NOMO-1 treated with DMSO at 0.1 percent for 48 hours (cell line): ENCODE measurements at regions not wholly inside any gene's neighbourhood (a gene's known extent, or its start where the extent isn't known, plus 50 kb on each side); places are given as distances from the start of the nearest gene placed in this dataset.
"Not testable (repeated sequence)": the region's sequence is repeated elsewhere in the genome, so short reads cannot be mapped to it uniquely, and the experiment has no call there.

Source experiments
- DNase-seq: peaks from one replicate; lab custom pipeline; 2025; ENCODE audit not compliant: unreplicated experiment; lab: John Stamatoyannopoulos, UW

DNA sequence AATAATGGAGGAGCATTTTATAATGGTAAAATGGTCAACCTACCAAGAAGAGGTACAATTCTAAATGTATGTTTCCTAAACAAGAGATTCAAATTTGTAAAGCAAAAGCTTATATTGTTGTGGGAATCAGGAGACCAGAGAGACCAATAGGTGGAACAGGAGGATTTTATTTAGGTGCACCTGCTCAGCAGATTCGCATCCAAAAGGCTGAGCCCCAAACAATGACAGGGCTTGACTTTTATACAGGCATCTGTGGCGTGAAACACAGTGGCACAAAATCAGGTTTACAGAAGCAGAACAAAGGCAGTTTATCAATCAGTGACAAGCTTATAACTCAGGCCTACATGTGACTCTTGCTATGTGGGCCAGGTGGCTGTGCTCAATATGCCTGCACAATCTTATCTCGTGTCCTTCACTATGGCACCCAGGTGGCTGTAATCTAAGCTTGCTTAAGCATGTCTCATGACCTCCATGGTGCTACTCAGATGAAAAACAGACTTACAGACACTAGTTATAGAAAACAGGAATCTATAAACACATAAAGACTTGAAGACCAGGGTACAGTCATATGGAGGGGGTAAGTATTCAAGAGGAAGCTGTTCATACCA lies 780.2 kb upstream of the CA10 start:
- DNase-seq = no peak

GRCh38 chr17:52930581-52930980 lies 772.1 kb upstream of the CA10 start:
- DNase-seq = no peak

GRCh38 chr17:52930145-52930544 lies 771.6 kb upstream of the CA10 start:
- DNase-seq = no peak

- no peak for DNase-seq
Measured at GRCh38 chr17:52923658-52924057, 765.1 kb upstream of the CA10 start.

DNA sequence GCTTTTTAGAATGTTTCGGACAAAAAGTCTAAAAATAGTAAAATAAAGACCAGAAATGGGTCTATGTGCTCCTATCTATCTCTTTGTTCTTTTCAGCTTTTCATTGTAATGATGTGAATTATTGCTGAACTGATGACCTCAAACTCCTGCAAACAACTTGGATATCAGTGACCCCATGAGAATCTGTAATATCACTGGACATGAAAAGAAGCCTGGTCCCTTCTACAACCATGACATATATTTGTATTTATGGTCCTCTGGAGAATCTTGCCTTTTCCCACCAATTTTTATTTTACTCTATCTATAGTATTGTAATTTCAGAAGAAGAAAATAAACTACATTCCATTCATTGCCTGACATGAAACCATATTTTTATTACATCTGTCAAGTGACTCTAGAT lies 740.7 kb upstream of the CA10 start:
- no peak for DNase-seq

- no peak for DNase-seq
Measured at GRCh38 chr17:52895272-52895671, 736.8 kb upstream of the CA10 start.

DNA sequence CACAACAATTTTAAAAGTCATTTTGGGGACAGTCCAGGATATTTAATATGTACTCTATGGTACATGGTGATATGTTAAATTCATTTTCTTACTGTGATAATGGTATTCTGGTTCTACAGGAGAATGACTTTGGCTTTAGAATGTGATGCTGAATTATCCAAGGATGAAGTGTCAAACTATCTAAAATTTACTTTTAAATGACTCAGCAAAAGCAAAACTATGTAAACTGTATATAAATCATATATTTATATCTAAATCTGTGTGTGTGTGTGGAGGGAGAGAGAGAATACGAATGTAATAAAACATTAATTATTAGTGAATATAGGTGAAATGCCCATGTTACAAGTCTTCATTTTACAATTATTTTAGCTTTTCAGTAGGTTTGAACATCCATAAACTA lies 733.8 kb upstream of the CA10 start:
- no peak for DNase-seq

DNA sequence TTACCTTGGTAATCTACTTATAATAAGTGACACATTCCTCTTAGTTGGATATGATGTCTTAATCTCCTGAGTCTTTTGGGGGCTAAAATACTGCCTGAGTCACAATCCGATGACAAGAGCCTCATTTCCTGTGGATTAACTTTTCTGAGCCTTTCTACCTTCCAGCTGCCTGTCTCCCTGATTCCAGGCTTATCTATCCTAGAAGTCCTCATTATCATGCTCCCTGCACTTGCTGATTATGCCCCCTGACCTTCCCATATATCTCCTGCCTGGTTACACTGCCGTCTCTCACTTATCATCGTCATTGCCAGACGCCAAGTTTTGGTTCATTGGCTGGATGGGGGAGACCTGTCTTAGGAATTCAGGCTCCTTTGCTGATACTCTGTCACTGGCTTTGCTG lies 727.4 kb upstream of the CA10 start:
- no peak for DNase-seq

GRCh38 chr17:52883907-52884491 lies 725.5 kb upstream of the CA10 start:
- not testable (repeated sequence) for DNase-seq

DNA sequence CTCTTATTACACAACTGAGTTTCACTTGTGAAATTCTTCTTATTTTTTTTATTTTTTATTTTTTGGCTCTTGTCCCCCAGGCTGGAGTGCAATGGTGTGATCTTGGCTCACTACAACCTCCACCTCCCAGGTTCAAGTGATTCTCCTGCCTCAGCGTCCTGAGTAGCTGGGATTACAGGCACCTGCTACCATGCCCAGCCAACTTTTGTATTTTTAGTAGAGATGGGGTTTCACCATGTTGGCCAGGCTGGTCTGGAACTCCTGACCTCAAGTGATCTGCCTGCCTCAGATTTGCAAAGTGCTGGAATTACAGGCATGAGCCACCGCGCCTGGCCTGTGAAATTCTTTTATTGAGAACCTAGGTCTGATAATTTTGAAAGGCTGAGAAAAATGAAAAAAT lies 688.3 kb upstream of the CA10 start:
- not testable (repeated sequence) for DNase-seq

DNA sequence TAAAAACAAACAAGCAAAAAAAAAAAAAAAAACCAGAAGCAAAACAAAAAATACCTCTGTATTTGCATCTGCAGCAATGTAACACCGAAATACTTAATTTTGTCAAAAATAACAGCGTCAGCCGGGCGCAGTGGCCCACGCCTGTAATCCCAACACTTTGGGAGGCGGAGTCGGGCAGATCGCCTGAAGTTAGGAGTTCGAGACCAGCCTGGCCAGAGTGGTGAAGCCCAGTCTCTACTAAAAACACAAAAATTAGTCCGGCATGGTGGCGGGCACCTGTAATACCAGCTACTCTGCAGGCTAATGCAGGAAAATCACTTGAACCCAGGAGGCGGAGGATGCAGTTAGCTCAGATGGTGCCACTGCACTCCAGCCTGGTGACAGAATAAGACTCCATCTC lies 683.5 kb upstream of the CA10 start:
- DNase-seq = no peak

GRCh38 chr17:52837492-52837891 lies 679.0 kb upstream of the CA10 start:
- no peak for DNase-seq

DNA sequence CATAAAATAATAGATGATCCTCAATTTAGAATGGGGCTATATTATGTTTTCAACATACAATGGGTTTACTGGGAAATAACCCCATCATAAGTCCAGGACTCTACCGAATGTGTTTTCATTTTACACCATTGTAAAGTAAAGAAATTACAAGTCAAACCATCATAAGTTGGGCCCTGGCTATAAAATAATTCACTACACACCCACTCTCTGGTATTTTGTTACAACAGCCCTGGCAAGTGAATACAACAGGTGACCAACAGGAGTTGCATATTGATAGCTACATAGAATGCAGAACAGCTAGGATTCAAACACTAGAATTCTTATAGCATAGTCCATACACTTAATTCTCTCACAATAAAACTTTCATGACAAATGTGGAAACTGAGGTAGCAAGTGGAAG lies 673.0 kb upstream of the CA10 start:
- DNase-seq = no peak

DNA sequence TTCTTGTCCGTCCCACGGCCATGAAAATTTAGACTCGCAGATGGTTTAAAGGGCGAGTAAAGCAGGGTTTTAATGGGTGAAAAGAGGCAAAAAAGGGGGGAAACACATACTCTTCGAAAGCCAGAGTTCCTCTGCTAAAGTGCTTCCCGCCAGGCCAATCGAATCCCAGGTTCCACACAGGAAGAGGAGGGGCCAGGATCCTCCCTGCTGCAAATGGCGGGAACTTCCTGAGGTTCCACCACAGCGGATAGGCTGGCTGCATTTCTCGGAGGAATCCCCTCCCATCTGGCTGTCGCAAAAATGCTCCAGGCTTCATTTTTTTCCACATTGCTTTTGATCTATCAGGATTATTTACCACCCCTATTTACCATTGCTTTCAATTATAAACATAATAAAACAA lies 670.1 kb upstream of the CA10 start:
- DNase-seq = no peak

- no peak for DNase-seq
Measured at GRCh38 chr17:52827526-52827925, 669.0 kb upstream of the CA10 start.

DNA sequence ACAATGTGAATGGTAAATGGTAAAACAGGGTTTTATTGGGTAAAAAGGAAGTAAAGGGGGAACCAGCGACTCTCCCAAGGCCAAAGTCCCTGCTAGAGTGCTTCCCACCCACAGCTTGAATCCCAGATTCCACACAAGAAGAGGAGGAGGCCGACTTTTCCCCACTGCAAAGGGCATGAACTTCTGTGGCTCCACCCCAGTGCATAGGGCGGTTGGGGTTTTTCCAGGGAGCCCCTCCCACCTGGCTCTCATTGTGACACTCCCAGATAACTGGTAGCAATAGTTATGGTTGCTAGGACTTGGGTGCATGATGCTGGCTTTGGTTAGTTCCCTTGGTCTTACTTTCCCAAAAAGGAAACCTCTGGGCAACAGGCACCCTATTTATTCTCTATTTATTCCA lies 666.0 kb upstream of the CA10 start:
- no peak for DNase-seq

DNA sequence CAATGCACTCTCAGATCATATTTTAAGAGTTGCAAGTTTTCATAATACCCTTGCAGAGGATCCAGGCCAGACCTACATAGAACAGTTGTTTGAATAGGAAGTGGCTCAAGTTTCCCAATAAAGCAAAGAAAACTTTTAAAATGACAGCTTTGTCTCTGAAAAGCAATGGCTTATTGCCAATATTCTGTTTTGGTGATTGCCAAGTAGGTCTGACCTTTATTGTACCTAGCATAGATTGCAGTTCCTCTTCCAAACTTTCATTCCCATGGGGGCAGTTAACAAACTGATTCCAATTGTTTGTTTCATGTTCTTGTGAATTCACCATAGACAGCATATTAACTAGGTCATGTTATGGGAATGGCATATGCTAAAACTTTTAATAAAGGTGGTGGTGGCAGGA lies 664.6 kb upstream of the CA10 start:
- DNase-seq = no peak

- no peak for DNase-seq
Measured at GRCh38 chr17:52790359-52790955, 631.9 kb upstream of the CA10 start.

- no peak for DNase-seq
Measured at GRCh38 chr17:52789829-52790228, 631.3 kb upstream of the CA10 start.

DNA sequence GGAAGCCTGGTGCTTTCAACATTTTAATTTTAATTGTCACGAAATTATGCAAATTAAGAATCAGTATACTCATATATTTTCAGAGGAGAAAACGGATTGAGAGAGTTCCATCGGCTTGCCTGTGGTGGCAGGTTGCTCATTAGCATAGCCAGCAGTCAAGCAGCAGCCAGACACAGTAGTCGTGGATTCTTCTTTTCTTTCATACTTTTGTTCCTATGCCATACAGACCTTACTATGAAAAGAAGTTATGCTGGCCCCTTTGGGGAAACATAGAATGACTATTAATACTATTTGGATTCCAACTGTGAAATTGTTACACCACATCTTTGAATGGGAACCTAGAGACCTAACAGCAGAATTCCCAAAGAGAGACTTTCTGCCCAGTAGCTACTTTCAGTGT lies 617.7 kb upstream of the CA10 start:
- DNase-seq = no peak

DNA sequence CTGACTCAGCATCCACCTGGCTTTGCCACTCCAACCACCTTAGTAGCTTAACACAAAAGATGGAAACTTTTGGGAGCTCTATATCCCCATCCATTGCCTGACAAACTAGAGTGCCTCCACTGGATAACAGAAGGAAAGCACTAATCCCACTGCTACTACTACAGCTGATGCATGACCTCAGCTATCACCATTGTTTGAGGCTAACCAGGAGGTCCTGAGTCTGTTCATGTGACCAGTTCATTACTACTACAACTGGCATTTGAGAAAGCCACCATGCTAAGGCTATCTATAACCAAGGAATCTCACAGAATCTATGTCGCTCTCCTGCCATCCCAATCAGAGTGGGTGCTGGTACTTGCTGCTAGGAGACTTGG lies 604.3 kb upstream of the CA10 start:
- no peak for DNase-seq

DNA sequence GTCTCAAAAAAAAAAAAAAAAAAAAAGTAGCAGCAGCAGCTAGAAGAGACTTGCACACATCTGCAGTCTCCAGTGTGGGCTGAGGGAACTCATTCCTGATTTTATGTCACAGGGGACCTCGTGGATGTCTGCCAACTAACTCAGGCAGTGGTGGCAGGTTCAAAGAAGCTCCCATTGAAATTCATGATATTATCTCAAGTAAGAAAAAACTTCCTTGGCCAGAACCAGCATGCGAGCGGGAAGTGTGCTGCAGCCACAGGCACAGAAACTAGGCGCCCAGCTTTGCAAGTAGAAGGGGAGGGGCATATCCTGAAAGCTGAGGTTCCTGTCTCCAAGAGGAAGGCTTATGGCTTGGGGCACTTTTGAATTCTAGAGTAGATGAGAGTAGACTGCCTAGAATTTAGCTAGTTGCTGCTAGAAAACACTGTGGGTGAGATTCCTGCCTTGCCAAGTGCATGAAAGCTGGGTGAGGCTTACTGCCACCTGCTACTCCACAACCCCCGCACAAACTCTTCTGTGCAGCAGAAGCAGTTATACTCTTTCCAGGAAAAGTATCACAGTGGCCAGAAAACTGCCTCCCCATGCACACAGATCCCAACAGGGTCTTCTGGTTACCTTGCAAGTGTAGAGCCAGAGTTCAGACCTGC lies 603.8 kb upstream of the CA10 start:
- no peak for DNase-seq

DNA sequence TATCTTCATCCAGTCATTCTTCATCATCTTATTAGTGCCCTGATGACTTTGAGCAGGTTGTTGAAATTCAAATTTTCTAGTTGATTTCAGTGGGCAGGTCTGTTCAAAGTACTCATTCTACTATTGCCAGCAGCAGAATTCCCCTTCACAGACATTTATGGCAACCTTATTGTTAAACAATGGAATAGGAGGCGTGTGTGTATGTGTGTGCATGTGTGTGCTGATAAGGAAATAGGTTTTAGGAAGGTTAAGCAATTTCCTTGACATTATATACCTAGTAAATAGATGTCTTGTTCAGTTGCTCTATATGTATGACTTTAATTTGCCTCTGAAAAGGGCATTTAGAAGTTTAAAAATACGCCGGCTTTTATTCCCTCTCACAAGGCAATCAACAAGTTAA lies 601.4 kb upstream of the CA10 start:
- DNase-seq = no peak
